ENCODE measurements at regions not wholly inside any gene's neighbourhood (a gene's known extent, or its start where the extent isn't known, plus 50 kb on each side); places are given as distances from the start of the nearest gene placed in this dataset.

GRCh38 chr16:64047207-64047606 lies 1074.7 kb downstream of the CDH11 start:
- no peaks in the 10 kb centered on the region for H3K36me3 ChIP-seq
- DNase-seq (ENCODE audit: low spot score in 2 of 2) = no peak
- TF ChIP-seq CTCF (IDR thresholded peaks at IDR 0.05) = no peak
- H3K4me3 ChIP-seq = no peak overlapping the region
- H3K27me3 ChIP-seq = no peaks in the 10 kb centered on the region
- no peaks in the 10 kb centered on the region for H3K4me1 ChIP-seq
- H3K9me3 ChIP-seq = no peaks in the 10 kb centered on the region
- intact Hi-C loops (cut with DNase I) = no loop called here
- no peak overlapping the region for H3K27ac ChIP-seq

GRCh38 chr16:64035337-64035736 lies 1086.5 kb downstream of the CDH11 start:
- Histone ChIP-seq H3K4me1 (no peaks in the 10 kb centered on the region), H3K27me3 (no peaks in the 10 kb centered on the region), H3K9me3 (no peaks in the 10 kb centered on the region), H3K27ac (no peak overlapping the region), H3K36me3 (no peaks in the 10 kb centered on the region), H3K4me3 (no peak overlapping the region)
- no peak for TF ChIP-seq CTCF (IDR thresholded peaks at IDR 0.05)
- intact Hi-C loops (cut with DNase I) = no loop called here
- DNase-seq (ENCODE audit: low spot score in 2 of 2) = no peak

- Histone ChIP-seq H3K4me3 (no peak overlapping the region), H3K27me3 (no peaks in the 10 kb centered on the region), H3K27ac (no peak overlapping the region), H3K9me3 (no peaks in the 10 kb centered on the region), H3K4me1 (no peaks in the 10 kb centered on the region), H3K36me3 (no peaks in the 10 kb centered on the region)
- intact Hi-C loops (cut with DNase I) = no loop called here
- no peak for TF ChIP-seq CTCF (IDR thresholded peaks at IDR 0.05)
- no peak for DNase-seq (ENCODE audit: low spot score in 2 of 2)
Measured at GRCh38 chr16:64019339-64019738, 1102.5 kb downstream of the CDH11 start.

- Histone ChIP-seq H3K9me3 (no peaks in the 10 kb centered on the region), H3K4me3 (no peak overlapping the region), H3K36me3 (no peaks in the 10 kb centered on the region), H3K27me3 (no peaks in the 10 kb centered on the region), H3K4me1 (no peaks in the 10 kb centered on the region), H3K27ac (no peak overlapping the region)
- no peak for DNase-seq (ENCODE audit: low spot score in 2 of 2)
- intact Hi-C loops (cut with DNase I) = no loop called here
- no peak for TF ChIP-seq CTCF (IDR thresholded peaks at IDR 0.05)
Measured at GRCh38 chr16:64017796-64018195, 1104.1 kb downstream of the CDH11 start.

GRCh38 chr16:64013856-64014255 lies 1108.0 kb downstream of the CDH11 start:
- Histone ChIP-seq H3K4me3 (no peak overlapping the region), H3K27me3 (no peaks in the 10 kb centered on the region), H3K36me3 (no peaks in the 10 kb centered on the region), H3K9me3 (no peaks in the 10 kb centered on the region), H3K4me1 (no peaks in the 10 kb centered on the region), H3K27ac (no peak overlapping the region)
- no peak for DNase-seq (ENCODE audit: low spot score in 2 of 2)
- no peak for TF ChIP-seq CTCF (IDR thresholded peaks at IDR 0.05)
- intact Hi-C loops (cut with DNase I) = no loop called here

GRCh38 chr16:64012166-64012565 lies 1109.7 kb downstream of the CDH11 start:
- Histone ChIP-seq H3K9me3 (no peaks in the 10 kb centered on the region), H3K4me3 (no peak overlapping the region), H3K27me3 (no peaks in the 10 kb centered on the region), H3K4me1 (no peaks in the 10 kb centered on the region), H3K36me3 (no peaks in the 10 kb centered on the region), H3K27ac (no peak overlapping the region)
- intact Hi-C loops (cut with DNase I) = no loop called here
- TF ChIP-seq CTCF (IDR thresholded peaks at IDR 0.05) = no peak
- no peak for DNase-seq (ENCODE audit: low spot score in 2 of 2)

Measured in ascending aorta (tissue), 2 donors.